Stimulated activated naive B cell treated with anti-CD40 and anti-IgM and Interleukin-4, amounts not matched to agents 10 μg/mL and 1 μg/mL and 100 μg/mL, for 72 hours (primary cell): ENCODE measurements at regions not wholly inside any gene's neighbourhood (a gene's known extent, or its start where the extent isn't known, plus 50 kb on each side); places are given as distances from the start of the nearest gene placed in this dataset.

Experiments
- ATAC-seq, 2 donors: fragments of 150-1000 bp; cut with Tn5 transposase; replicated peaks; 2 replicates each; pipeline ENCODE4 v1.10.0; 2021; ENCODE audit warnings: moderate library complexity in 1 of 2
- DNase-seq: peaks from one replicate; pipeline ENCODE4 v3.0.0; 2021
- H3K27ac Mint-ChIP-seq: one replicate; pipeline ENCODE4 v1.8.0; 2022; ENCODE audit warnings: mild to moderate bottlenecking, mixed read lengths
- H3K27me3 Mint-ChIP-seq, 2 donors: one replicate each; pipeline ENCODE4 v1.8.0; 2022; ENCODE audit warnings: mixed read lengths in 2 of 2
- H3K36me3 Mint-ChIP-seq, 2 donors: one replicate each; pipeline ENCODE4 v1.8.0; 2022; ENCODE audit warnings: mixed read lengths in 2 of 2, mild to moderate bottlenecking in 1 of 2
- H3K4me1 Mint-ChIP-seq, 2 donors: one replicate each; pipeline ENCODE4 v1.8.0; 2022; ENCODE audit warnings: mixed read lengths in 2 of 2, mild to moderate bottlenecking in 1 of 2
- H3K4me3 Mint-ChIP-seq, 2 donors: one replicate each; pipeline ENCODE4 v1.8.0; 2022; ENCODE audit warnings: mild to moderate bottlenecking in 2 of 2, mixed read lengths in 2 of 2, moderate library complexity in 1 of 2
- H3K9me3 Mint-ChIP-seq, 2 donors: one replicate each; pipeline ENCODE4 v1.8.0; 2022; ENCODE audit warnings: mixed read lengths in 2 of 2, mild to moderate bottlenecking in 1 of 2

DNA sequence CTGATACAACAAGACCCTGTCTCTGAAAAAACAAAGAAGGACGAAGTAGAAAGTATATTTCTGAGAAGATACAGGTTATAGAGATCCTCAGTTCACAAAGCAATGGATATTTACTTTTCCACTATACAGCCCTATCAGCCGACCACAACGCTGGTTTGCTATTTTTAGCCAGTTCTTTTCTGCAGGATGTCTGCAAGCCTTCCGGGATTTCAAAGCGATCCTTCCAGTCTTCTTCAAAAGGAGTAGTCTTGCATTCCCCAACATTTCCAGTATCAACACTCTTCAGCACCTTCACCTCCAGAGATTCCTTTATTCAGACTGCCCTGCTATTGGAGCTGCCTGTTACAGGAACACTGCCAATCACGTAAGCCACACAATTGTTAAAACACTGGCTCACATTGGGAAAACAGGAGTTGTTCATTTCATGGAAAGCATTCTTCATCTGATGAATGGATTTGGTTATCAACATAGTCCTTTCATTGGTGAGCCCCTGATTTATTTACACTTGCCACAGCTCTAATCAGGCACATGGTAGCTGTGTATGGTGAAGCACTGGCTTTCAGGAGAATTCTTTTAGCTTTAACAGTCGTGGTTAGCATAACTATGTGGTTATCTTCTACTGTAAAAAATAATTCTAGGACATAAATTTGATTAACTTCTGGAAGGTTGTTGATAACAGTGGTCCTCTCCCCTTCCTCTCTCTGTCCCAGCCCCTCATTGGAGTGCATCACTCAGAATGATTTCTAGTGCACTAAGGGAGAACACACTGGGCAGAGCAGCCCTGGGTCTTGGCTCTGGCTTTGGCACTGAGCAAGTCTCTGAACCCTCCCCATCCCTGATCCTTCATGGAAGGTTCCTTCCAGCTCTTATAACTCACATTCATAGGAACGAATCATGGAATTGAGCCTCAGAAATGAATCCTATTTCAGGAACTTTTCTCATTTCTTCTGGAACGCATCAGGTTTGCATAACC lies 109.9 kb upstream of the SORBS2 start:
- Mint-ChIP-seq H3K4me1 (no peaks in the 10 kb centered on the region), H3K9me3 (peaks cover 9 to 10% of the 10 kb centered on the region in 2 donors), H3K27me3 (peaks cover 7% of the 10 kb centered on the region in 2 donors), H3K4me3 (no peak overlapping the region), H3K27ac (no peak overlapping the region), H3K36me3 (no peaks in the 10 kb centered on the region)
- ATAC-seq (no peak), DNase-seq (no peak)

DNA sequence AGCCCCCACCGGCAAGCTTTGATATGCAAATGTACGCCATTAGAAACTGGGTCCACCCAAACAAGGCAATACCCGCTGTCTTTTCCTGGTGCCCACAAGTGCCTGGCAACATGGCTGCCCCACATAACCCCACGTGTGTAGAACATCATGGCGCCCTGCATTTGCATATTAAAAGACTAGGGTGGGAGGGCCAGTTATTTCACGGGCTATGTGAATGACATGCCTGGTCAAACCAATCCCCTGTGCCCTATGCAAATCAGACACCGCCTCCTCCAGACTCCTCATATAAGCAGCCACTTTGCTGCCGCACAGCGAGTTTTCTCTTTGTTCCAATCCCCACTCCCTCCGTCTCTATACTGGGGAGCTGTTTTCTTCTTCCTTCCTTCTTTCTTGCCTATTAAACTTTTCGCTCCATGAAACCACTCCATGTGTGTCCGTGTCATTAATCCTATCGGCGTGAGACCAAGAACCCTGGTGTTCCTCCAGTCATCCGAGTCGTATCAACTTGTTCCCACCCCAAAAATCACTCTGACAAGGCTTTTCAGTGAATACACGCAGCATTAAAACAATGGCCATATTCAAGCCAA lies 112.6 kb upstream of the SORBS2 start:
- Mint-ChIP-seq H3K27me3 (peaks cover 4 to 7% of the 10 kb centered on the region in 2 donors), H3K4me1 (no peaks in the 10 kb centered on the region)

DNA sequence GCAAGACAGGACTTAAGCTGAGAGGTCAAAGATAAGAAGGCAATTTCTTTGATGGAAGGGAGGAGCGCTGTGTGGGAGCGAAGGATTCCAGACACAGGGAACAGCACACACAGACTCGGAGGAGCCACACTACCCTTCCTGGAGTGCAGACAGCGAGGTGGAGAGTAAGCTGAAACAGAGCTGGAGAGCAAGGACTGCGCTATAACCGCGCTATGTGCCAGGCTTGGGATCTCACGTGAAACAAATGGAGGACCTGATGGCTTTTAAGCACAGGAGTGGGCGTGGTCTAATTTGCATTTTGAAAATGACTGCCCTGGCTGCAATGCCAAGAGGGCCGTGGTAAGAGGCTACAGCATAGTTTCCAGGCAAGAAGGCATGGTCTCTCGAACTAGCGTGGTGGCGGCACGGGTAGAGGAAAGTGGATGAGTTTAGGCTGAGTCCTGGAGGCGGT lies 113.9 kb upstream of the SORBS2 start:
- peaks cover 9 to 10% of the 10 kb centered on the region in 2 donors for H3K9me3 Mint-ChIP-seq
- DNase-seq, result no peak
- no peaks in the 10 kb centered on the region for H3K36me3 Mint-ChIP-seq
- H3K27me3 Mint-ChIP-seq, result peaks cover 7% of the 10 kb centered on the region in 2 donors
- no peak overlapping the region for H3K4me3 Mint-ChIP-seq
- H3K27ac Mint-ChIP-seq, result no peak overlapping the region
- no peak for ATAC-seq
- no peaks in the 10 kb centered on the region for H3K4me1 Mint-ChIP-seq

More for the DNA sequence above, 112.6 kb upstream of the SORBS2 start:
- no peak for ATAC-seq
- no peak for DNase-seq
- no peak overlapping the region for H3K27ac Mint-ChIP-seq
- H3K9me3 Mint-ChIP-seq, result peaks cover 9 to 10% of the 10 kb centered on the region in 2 donors
- H3K4me3 Mint-ChIP-seq, result no peak overlapping the region
- no peaks in the 10 kb centered on the region for H3K36me3 Mint-ChIP-seq

DNA sequence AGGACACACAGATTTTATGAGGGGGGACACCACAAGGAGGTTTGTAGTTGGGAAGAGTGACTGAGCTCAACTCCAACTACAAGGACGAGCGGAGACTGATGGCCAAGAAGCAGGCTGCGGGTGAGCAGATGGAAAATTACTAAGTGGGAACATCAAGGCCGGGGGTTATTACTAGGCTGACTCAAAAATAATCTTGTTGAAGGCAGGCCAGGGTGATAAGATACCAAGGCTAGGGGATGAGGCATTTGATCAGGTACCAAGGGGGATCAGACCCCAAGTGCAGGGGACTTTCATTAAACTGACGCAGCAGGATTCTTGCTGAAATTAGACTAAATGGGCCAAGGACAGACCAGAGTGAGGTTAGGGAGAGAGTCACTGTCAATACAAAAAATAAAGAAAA lies 119.4 kb upstream of the SORBS2 start:
- Mint-ChIP-seq H3K4me1 (no peaks in the 10 kb centered on the region), H3K9me3 (no peaks in the 10 kb centered on the region), H3K36me3 (no peaks in the 10 kb centered on the region), H3K4me3 (no peak overlapping the region), H3K27ac (no peak overlapping the region), H3K27me3 (peaks cover 0 to 6% of the 10 kb centered on the region in 2 donors)
- DNase-seq (no peak), ATAC-seq (no peak)

DNA sequence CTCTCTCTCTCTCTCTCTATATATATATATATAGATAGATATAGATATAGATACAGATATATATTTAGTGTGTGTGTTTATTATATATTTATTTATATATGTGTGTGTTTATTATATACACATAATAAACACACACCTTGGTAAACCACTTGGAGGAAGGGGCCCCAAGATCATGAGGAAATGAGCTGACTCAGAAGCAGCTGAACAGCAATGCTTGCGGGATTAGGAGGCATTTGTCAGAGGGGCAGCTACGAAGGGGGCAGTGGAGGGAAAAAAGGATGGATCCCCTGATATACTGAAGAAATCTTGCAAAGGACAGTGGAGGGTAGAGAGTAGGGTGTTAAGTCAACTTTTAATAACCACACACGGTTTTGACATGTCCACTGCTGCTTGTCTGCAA lies 120.0 kb upstream of the SORBS2 start:
- no peak for DNase-seq
- Mint-ChIP-seq H3K4me3 (no peak overlapping the region), H3K36me3 (no peaks in the 10 kb centered on the region), H3K27me3 (peaks cover 0 to 6% of the 10 kb centered on the region in 2 donors), H3K4me1 (no peaks in the 10 kb centered on the region), H3K27ac (no peak overlapping the region), H3K9me3 (no peaks in the 10 kb centered on the region)
- no peak for ATAC-seq

DNA sequence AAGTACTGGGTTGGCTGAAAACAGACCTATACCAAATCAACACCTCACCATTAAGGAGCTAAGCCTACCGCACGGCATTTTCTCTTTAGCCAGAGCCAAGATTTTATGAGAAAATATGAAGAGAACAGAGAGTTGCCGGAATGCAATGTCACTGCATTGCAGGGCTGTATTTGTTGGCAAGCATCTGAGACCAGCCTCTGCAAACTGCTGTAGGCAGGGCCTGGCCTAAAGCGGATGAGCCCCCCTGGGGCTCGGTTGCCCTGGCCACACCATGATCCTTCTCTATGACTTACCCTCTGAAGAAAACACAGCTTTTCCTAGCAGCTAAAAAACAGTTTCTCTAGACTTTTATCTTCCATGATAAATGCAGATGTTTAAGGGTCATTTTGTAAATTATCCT lies 120.5 kb upstream of the SORBS2 start:
- Mint-ChIP-seq H3K4me3 (no peak overlapping the region), H3K27me3 (peaks cover 0 to 6% of the 10 kb centered on the region in 2 donors), H3K36me3 (no peaks in the 10 kb centered on the region), H3K9me3 (no peaks in the 10 kb centered on the region), H3K4me1 (no peaks in the 10 kb centered on the region), H3K27ac (no peak overlapping the region)
- no peak for ATAC-seq
- DNase-seq, result no peak

DNA sequence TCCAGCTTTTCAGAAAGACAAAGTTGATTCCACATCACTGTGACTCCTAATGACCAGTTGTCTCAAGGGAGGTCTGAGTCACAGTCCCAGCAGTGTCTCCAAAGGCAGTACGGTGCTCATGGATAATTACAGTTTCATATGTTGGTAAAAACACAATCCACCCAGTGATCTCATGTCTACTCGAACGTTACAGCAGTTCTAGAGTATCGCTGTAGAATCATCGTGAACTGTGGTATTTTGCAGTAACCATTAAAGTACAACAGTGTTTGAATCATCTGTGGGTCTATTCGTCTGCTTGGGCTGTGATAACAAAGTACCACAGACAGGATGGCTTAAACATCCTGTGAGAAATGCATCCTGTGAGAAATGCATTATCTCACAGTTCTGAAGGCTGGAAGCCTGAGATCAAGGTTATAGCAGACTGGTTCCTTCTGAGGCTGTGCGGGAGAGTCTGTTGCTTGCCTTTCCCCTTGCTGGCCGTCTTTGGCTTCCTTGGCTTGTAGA lies 121.1 kb upstream of the SORBS2 start:
- DNase-seq, result no peak
- Mint-ChIP-seq H3K27ac (no peak overlapping the region), H3K4me1 (no peaks in the 10 kb centered on the region), H3K27me3 (peaks cover 0 to 6% of the 10 kb centered on the region in 2 donors), H3K36me3 (no peaks in the 10 kb centered on the region), H3K9me3 (no peaks in the 10 kb centered on the region), H3K4me3 (no peak overlapping the region)
- no peak for ATAC-seq

DNA sequence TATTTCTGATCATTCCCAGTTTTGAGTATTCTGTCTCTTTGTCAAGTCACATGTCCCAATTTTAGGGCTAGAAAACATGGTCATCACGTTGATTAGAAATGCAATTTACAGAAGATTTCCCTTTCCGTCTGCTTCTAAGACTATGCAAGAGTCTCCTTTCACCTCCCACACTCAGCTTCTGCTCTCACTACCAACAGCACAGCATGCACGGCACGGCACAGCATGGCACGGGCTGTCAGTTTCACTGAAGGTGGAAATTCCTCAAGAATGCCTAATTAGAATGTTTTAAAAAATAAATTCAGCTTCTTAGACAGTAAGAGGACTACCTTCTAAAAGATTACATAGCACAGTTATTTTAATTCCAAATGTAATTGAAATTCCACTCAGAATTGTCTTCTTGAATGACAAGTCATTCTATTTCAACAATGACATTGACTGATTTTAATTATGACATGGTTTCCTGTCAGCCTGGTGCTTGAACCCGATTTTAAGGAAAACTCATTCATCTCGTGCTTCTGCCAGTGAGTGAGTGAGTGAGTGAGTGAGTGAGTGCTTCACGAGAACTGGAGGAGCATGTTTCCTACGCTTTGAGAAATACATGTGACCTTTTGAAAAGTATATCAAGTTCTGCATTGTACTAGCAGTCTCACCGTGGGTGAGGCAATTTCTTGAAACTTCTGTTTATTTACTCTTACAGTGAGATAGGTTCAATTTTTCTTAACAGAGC lies 124.8 kb upstream of the SORBS2 start:
- H3K9me3 Mint-ChIP-seq, result no peaks in the 10 kb centered on the region
- H3K27me3 Mint-ChIP-seq, result peaks cover 0 to 3% of the 10 kb centered on the region in 2 donors
- H3K27ac Mint-ChIP-seq, result no peak overlapping the region
- H3K36me3 Mint-ChIP-seq, result no peaks in the 10 kb centered on the region
- no peak overlapping the region for H3K4me3 Mint-ChIP-seq
- ATAC-seq (no peak), DNase-seq (no peak)
- no peaks in the 10 kb centered on the region for H3K4me1 Mint-ChIP-seq

DNA sequence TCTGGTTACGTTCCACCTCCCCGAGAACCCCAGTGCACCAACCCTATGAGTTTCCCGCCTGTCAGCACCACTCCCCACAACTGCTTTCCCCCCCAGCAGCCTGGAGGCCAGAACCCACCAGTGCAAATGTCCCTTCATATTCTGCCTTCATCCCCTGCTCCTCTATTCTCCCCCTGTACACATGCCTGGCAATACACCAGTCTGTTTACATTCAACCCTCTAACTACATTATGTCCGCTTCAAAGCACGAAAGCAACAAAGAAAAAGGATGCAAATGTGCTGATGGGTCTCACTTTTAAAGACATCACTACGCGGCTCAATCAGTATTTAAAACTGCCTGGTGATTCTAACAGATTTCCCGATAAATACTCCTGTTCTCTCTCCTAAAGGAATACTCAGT lies 126.7 kb upstream of the SORBS2 start:
- peaks cover 0 to 4% of the 10 kb centered on the region in 2 donors for H3K27me3 Mint-ChIP-seq
- ATAC-seq (no peak), DNase-seq (no peak)
- no peak overlapping the region for H3K4me3 Mint-ChIP-seq
- H3K36me3 Mint-ChIP-seq, result no peaks in the 10 kb centered on the region
- H3K9me3 Mint-ChIP-seq, result no peaks in the 10 kb centered on the region
- H3K4me1 Mint-ChIP-seq, result no peaks in the 10 kb centered on the region
- H3K27ac Mint-ChIP-seq, result no peak overlapping the region

DNA sequence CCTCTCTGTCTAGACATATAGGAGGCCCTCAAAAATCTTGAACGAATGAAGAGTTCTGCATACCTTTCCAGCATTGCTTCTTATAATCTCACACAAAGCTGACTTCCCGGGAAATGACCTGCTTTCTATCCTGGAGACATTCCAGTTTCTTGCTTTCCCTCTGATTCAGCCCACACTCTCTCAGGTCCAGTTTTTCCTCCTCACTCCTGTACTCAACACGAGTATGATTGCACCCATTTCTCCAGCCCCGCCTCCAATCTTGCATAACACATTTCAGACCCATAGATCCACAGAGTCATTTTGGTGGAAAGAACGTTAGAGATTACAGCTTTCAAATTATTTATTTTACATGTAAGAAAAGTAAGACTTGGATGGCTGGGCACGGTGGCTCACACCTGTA lies 127.5 kb upstream of the TLR3 start:
- H3K27ac Mint-ChIP-seq, result no peak overlapping the region
- no peaks in the 10 kb centered on the region for H3K36me3 Mint-ChIP-seq
- no peak overlapping the region for H3K4me3 Mint-ChIP-seq
- DNase-seq, result no peak
- H3K9me3 Mint-ChIP-seq, result no peaks in the 10 kb centered on the region
- H3K4me1 Mint-ChIP-seq, result no peaks in the 10 kb centered on the region
- ATAC-seq, result no peak
- peaks cover 0 to 8% of the 10 kb centered on the region in 2 donors for H3K27me3 Mint-ChIP-seq

DNA sequence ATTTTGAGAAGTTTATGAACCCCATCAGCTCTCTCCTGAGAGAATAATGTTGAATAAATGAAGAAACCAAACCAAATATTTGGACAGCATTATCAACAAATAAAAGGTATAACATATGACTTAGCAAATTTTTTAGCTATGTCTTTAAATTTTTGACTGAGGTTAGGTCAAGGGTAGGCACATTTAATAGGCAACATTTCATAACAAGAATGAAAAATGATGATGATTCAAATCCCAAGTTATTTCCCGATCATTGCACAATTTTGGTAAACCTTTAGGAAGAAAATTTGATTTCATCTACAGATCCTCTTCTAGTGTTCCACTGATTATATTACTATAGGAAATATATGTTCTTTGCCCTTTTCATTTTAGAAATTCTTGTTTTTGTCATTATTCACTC lies 123.7 kb upstream of the TLR3 start:
- Mint-ChIP-seq H3K27ac (no peak overlapping the region), H3K27me3 (peaks cover 12 to 19% of the 10 kb centered on the region in 2 donors)

DNA sequence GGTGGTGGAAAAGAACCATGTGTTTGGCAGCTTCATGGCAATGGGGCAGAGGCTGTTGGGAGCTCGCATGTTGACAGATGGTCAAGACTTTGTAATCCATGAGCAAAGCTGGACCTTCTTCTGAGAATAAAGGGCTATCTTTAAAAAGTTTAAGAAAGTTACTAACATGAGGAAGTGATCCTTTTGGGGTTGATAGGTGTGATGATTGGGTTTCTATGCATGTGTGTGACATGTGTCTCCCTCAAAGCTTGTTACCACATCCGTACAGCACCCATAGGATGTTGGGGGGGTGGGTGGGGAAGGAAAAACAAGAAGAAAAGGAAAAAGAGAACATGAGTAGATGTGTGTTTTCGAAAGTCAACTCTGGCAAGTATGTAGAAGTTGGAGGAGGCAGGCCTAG lies 123.0 kb upstream of the TLR3 start:
- no peaks in the 10 kb centered on the region for H3K4me1 Mint-ChIP-seq
- H3K9me3 Mint-ChIP-seq, result no peaks in the 10 kb centered on the region
- H3K27ac Mint-ChIP-seq, result no peak overlapping the region
- ATAC-seq (no peak), DNase-seq (no peak)
- peaks cover 12 to 26% of the 10 kb centered on the region in 2 donors for H3K27me3 Mint-ChIP-seq
- no peak overlapping the region for H3K4me3 Mint-ChIP-seq
- H3K36me3 Mint-ChIP-seq, result no peaks in the 10 kb centered on the region

More for the DNA sequence above, 123.7 kb upstream of the TLR3 start:
- H3K9me3 Mint-ChIP-seq, result no peaks in the 10 kb centered on the region
- DNase-seq, result no peak
- no peak overlapping the region for H3K4me3 Mint-ChIP-seq
- no peaks in the 10 kb centered on the region for H3K4me1 Mint-ChIP-seq
- no peak for ATAC-seq
- H3K36me3 Mint-ChIP-seq, result no peaks in the 10 kb centered on the region

DNA sequence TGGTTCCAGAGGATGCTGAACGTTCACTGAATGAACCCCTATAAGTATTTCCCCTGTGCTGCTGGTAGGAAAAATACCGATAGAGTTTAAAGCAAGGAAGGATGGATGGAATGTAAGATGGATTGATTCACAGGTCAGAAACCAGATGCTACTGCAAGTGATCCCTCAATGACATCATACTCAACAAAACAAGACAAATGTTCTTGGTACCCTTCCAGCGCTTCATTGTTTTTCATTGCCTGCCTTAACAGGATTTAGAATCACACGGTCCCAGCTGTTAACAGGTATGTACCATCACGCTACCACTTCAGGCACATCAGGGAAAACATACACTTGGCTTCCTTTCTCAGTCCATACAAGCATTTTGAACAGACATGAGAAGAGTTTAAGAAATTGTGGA lies 118.1 kb upstream of the TLR3 start:
- Mint-ChIP-seq H3K9me3 (no peaks in the 10 kb centered on the region), H3K27ac (no peak overlapping the region), H3K4me1 (no peaks in the 10 kb centered on the region), H3K36me3 (no peaks in the 10 kb centered on the region), H3K27me3 (peaks cover 21 to 44% of the 10 kb centered on the region in 2 donors), H3K4me3 (no peak overlapping the region)
- ATAC-seq (no peak), DNase-seq (no peak)

DNA sequence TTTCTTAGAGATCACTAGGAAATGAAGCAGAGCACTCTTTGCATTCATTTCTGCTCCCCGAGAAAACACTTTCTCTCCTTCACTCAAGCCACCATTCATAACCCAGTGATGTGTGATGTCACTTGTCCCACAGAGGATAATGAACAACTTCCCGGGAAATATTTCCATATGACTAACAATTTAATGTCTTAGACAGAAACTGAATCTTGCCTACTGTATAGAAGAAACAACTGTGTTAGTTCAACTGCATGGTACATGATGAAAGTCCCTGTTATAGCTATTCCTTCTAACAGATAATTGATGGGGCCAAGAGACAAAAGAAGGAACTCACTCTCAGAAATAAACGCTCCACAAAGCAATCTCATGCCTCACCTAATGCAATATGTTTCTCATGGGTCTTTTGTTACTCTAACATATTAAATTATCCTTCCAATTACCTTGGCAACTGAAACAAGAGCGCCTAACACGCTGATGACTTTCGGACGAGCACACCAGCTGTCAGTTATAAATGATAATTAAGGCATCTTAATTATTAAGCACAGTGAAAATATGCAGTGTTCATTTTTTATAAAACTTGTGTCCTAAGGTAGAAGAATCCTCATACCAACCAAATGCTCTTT lies 113.7 kb upstream of the TLR3 start:
- DNase-seq, result no peak
- Mint-ChIP-seq H3K36me3 (no peaks in the 10 kb centered on the region), H3K27me3 (peaks cover 24 to 25% of the 10 kb centered on the region in 2 donors), H3K4me3 (no peak overlapping the region), H3K9me3 (no peaks in the 10 kb centered on the region), H3K27ac (no peak overlapping the region), H3K4me1 (no peaks in the 10 kb centered on the region)
- ATAC-seq, result no peak
